ENCODE measurements at regions not wholly inside any gene's neighbourhood (a gene's known extent, or its start where the extent isn't known, plus 50 kb on each side); places are given as distances from the start of the nearest gene placed in this dataset.
A peak's percentile ranks its signal among the peaks of the same experiment; 100 is the strongest.

- TF ChIP-seq CTCF (IDR thresholded peaks at IDR 0.05; ENCODE audit: insufficient read depth, low read depth, low read length, missing control alignments) = no peak
- H3K4me3 ChIP-seq (ENCODE audit: low read length) = no peak overlapping the region
- DNase-seq (ENCODE audit: low read depth) = no peak
Observed at GRCh38 chr3:178967177-178967532, 104.5 kb downstream of the ZMAT3 start.

GRCh38 chr3:178966299-178967176 lies 105.1 kb downstream of the ZMAT3 start:
- DNase-seq (ENCODE audit: low read depth) = peak; percentile 51
- no peak overlapping the region for H3K4me3 ChIP-seq (ENCODE audit: low read length)
- peak; percentile 54 for TF ChIP-seq CTCF (IDR thresholded peaks at IDR 0.05; ENCODE audit: insufficient read depth, low read depth, low read length, missing control alignments)

GRCh38 chr3:178964551-178964950 lies 107.1 kb downstream of the ZMAT3 start:
- no peak for DNase-seq (ENCODE audit: low read depth)
- no peak overlapping the region for H3K4me3 ChIP-seq (ENCODE audit: low read length)

GRCh38 chr3:178960918-178961317 lies 110.7 kb downstream of the ZMAT3 start:
- no peak overlapping the region for H3K4me3 ChIP-seq (ENCODE audit: low read length)
- DNase-seq (ENCODE audit: low read depth) = no peak
- TF ChIP-seq CTCF (IDR thresholded peaks at IDR 0.05; ENCODE audit: insufficient read depth, low read depth, low read length, missing control alignments) = no peak

More at GRCh38 chr3:178964551-178964950, 107.1 kb downstream of the ZMAT3 start:
- TF ChIP-seq CTCF (IDR thresholded peaks at IDR 0.05; ENCODE audit: insufficient read depth, low read depth, low read length, missing control alignments) = no peak

- DNase-seq (ENCODE audit: low read depth) = no peak
- no peak overlapping the region for H3K4me3 ChIP-seq (ENCODE audit: low read length)
- no peak for TF ChIP-seq CTCF (IDR thresholded peaks at IDR 0.05; ENCODE audit: insufficient read depth, low read depth, low read length, missing control alignments)
Observed at GRCh38 chr3:178960181-178960580, 111.4 kb downstream of the ZMAT3 start.

GRCh38 chr3:178950676-178951075 lies 120.9 kb downstream of the ZMAT3 start:
- TF ChIP-seq CTCF (IDR thresholded peaks at IDR 0.05; ENCODE audit: insufficient read depth, low read depth, low read length, missing control alignments) = no peak
- peak; percentile 87 for DNase-seq (ENCODE audit: low read depth)
- H3K4me3 ChIP-seq (ENCODE audit: low read length) = no peak overlapping the region

- no peak for DNase-seq (ENCODE audit: low read depth)
- no peak for TF ChIP-seq CTCF (IDR thresholded peaks at IDR 0.05; ENCODE audit: insufficient read depth, low read depth, low read length, missing control alignments)
Observed at GRCh38 chr3:178949896-178950295, 121.7 kb downstream of the ZMAT3 start.

More at GRCh38 chr3:178949896-178950295, 121.7 kb downstream of the ZMAT3 start:
- H3K4me3 ChIP-seq (ENCODE audit: low read length) = no peak overlapping the region

Measured in epithelial cell of esophagus (primary cell).